SU-DHL-6 (cell line): ENCODE measurements at regions not wholly inside any gene's neighbourhood (a gene's known extent, or its start where the extent isn't known, plus 50 kb on each side); places are given as distances from the start of the nearest gene placed in this dataset.
"Not testable (repeated sequence)": the region's sequence is repeated elsewhere in the genome, so short reads cannot be mapped to it uniquely, and the experiment has no call there.

Source experiments
- H2AFZ ChIP-seq: fragments of 200-600 bp; sonication (generic); 2 replicates; pipeline ENCODE4 v1.6.1; 2014; ENCODE audit warnings: low read depth, mild to moderate bottlenecking, moderate library complexity, mixed read lengths, antibody characterized with exemption, low read length; ENCODE audit not compliant: severe bottlenecking
- H3F3A ChIP-seq: fragments of 200-600 bp; shearing (Covaris generic); 2 replicates; pipeline ENCODE4 v1.6.0; 2016; ENCODE audit warnings: antibody characterized with exemption, mild to moderate bottlenecking; ENCODE audit not compliant: insufficient read depth
- H3K27ac ChIP-seq: fragments of 200-600 bp; sonication (generic); 2 replicates; pipeline ENCODE4 v1.5.1; 2016; ENCODE audit warnings: low read depth, mild to moderate bottlenecking, low read length, moderate library complexity, mixed read lengths
- H3K27me3 ChIP-seq: fragments of 200-600 bp; sonication (generic), shearing (Covaris generic); 2 replicates; pipeline ENCODE4 v1.6.0; 2014; ENCODE audit warnings: mild to moderate bottlenecking, low read length
- H3K36me3 ChIP-seq: fragments of 200-600 bp; sonication (generic); 2 replicates; pipeline ENCODE4 v1.6.1; 2014; ENCODE audit warnings: mild to moderate bottlenecking, low read length, mixed read lengths
- H3K4me2 ChIP-seq: fragments of 300-600, 200-600 bp; shearing (Covaris generic), sonication (generic); 2 replicates; pipeline ENCODE4 v1.6.0; 2014; ENCODE audit warnings: low read length, low read depth, mild to moderate bottlenecking; ENCODE audit not compliant: poor library complexity, severe bottlenecking
- H3K4me3 ChIP-seq: fragments of 200-600 bp; sonication (generic); 2 replicates; pipeline ENCODE4 v1.5.1; 2014; ENCODE audit warnings: antibody characterized with exemption, low read length, mild to moderate bottlenecking, mixed read lengths; ENCODE audit not compliant: insufficient read depth, poor library complexity, severe bottlenecking
- H3K79me2 ChIP-seq: fragments of 200-600 bp; sonication (generic); 2 replicates; pipeline ENCODE4 v1.6.1; 2014; ENCODE audit warnings: mild to moderate bottlenecking, low read length, moderate library complexity; ENCODE audit not compliant: insufficient read depth
- H3K9ac ChIP-seq: fragments of 200-600 bp; sonication (generic); 2 replicates; pipeline ENCODE4 v1.7.0; 2014; ENCODE audit warnings: mild to moderate bottlenecking, low read length
- H3K9me2 ChIP-seq: fragments of 200-600 bp; sonication (generic); replicated peaks from 2 replicates; pipeline ENCODE4 v1.6.1; 2014; ENCODE audit warnings: low read length; ENCODE audit not compliant: insufficient read depth
- H3K9me3 ChIP-seq: fragments of 200-600 bp; sonication (generic); 2 replicates; pipeline ENCODE4 v1.6.1; 2014; ENCODE audit warnings: low read length, mixed read lengths; ENCODE audit not compliant: insufficient read depth
- H4K20me1 ChIP-seq: fragments of 200-600 bp; sonication (generic); 2 replicates; pipeline ENCODE4 v1.6.1; 2014; ENCODE audit warnings: low read depth, mild to moderate bottlenecking, antibody characterized with exemption, low read length, moderate library complexity, mixed read lengths
- EZH2phosphoT487 ChIP-seq: fragments of 200-600 bp; sonication (generic), shearing (Covaris generic); conservative IDR thresholded peaks from 2 replicates; pipeline ENCODE4 v1.6.1; 2018; ENCODE audit warnings: mild to moderate bottlenecking, antibody characterized with exemption, low read length, moderate library complexity, mixed read lengths
- TF ChIP-seq, protein P1 (sequence below): fragments of 200-600 bp; sonication (generic); IDR thresholded peaks from one replicate; pipeline ENCODE4 v1.5.1; 2017; ENCODE audit warnings: antibody characterized with exemption, mild to moderate bottlenecking, low read length, moderate library complexity; ENCODE audit not compliant: insufficient read depth, poor library complexity, severe bottlenecking

DNA sequence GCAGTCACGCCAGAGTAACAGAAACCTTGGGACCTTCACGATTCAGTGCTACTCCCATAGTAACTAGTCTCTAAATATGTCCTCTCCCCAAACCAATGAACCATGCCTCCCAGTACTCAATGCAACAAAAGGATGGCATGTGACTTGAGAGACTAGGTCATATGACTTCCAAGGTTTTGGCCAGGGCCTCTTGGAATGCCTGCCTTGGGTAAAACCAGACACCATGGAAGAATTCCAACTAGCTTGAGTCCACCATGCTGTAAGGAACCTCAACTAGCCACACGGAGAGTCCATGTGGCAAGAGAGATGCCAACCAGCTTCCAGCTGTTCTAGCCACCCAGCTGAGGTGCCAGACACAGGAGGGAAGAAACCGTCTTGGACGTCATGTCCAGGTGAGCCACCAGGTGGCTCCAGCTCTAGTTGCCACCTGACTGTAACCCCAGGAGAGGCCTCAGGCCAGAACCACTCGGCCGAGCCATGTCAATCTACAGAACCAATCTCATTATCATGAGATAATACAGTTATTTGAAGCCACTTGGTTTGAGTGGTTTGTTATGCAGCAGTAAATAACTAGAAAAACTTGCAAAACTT, 115.0 kb downstream of the SYF2 start:
- H3K4me3 ChIP-seq, result no peak overlapping the region
- H3K79me2 ChIP-seq, result no peaks in the 10 kb centered on the region
- H3K27me3 ChIP-seq, result no peaks in the 10 kb centered on the region
- H3K27ac ChIP-seq, result no peak overlapping the region
- H3K9me2 ChIP-seq, result no peaks in the 10 kb centered on the region
- no peaks in the 10 kb centered on the region for H3K36me3 ChIP-seq
- H2AFZ ChIP-seq, result no peak overlapping the region
- H3F3A ChIP-seq, result no peaks in the 10 kb centered on the region
- TF ChIP-seq, protein P1, sequence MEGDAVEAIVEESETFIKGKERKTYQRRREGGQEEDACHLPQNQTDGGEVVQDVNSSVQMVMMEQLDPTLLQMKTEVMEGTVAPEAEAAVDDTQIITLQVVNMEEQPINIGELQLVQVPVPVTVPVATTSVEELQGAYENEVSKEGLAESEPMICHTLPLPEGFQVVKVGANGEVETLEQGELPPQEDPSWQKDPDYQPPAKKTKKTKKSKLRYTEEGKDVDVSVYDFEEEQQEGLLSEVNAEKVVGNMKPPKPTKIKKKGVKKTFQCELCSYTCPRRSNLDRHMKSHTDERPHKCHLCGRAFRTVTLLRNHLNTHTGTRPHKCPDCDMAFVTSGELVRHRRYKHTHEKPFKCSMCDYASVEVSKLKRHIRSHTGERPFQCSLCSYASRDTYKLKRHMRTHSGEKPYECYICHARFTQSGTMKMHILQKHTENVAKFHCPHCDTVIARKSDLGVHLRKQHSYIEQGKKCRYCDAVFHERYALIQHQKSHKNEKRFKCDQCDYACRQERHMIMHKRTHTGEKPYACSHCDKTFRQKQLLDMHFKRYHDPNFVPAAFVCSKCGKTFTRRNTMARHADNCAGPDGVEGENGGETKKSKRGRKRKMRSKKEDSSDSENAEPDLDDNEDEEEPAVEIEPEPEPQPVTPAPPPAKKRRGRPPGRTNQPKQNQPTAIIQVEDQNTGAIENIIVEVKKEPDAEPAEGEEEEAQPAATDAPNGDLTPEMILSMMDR, result no peak
- TF ChIP-seq EZH2phosphoT487, result no peak
- H4K20me1 ChIP-seq, result no peaks in the 10 kb centered on the region
- H3K9me3 ChIP-seq, result no peaks in the 10 kb centered on the region
- no peak overlapping the region for H3K4me2 ChIP-seq
- H3K9ac ChIP-seq, result no peak overlapping the region

DNA sequence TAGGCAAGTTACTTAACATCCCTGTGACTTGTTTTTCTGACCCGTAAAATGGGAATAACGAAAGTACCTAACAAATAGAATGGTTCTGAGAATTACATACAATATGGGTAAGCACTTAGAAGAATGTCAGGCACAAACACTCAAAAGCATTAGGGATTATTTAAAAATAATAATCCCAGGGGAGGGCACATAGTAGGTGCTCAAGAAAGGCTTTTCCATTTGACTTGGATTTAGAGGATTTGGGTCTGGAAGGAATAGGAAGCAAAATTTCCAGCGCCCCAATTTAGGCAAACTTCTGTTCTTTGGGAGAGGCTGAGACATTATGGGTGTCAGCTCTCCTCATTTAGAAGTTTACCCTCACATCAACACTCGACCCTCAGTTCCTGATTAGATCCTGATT, 115.5 kb downstream of the SYF2 start:
- Histone ChIP-seq H3K36me3 (no peaks in the 10 kb centered on the region), H3K27me3 (no peaks in the 10 kb centered on the region), H3K4me3 (no peak overlapping the region), H3K9ac (no peak overlapping the region), H3K27ac (no peak overlapping the region), H2AFZ (no peak overlapping the region), H3K9me3 (no peaks in the 10 kb centered on the region), H3K79me2 (no peaks in the 10 kb centered on the region), H3K4me2 (no peak overlapping the region), H3F3A (no peaks in the 10 kb centered on the region), H3K9me2 (no peaks in the 10 kb centered on the region), H4K20me1 (no peaks in the 10 kb centered on the region)
- TF ChIP-seq, protein P1, result no peak
- TF ChIP-seq EZH2phosphoT487, result no peak

DNA sequence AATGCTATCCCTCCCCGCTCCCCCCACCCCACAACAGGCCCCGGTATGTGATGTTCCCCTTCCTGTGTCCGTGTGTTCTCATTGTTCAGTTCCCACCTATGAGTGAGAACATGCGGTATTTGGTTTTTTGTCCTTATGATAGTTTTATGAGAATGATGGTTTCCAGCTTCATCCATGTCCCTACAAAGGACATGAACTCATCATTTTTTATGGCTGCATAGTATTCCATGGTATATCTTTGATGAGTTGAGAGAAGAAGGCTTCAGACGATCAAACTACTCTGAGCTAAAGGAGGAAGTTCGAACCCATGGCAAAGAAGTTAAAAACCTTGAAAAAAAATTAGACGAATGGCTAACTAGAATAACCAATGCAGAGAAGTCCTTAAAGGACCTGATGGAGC, 116.2 kb downstream of the SYF2 start:
- H2AFZ ChIP-seq, H3K27me3 ChIP-seq, H3K9me3 ChIP-seq, H3K9me2 ChIP-seq, H4K20me1 ChIP-seq, H3K4me2 ChIP-seq, H3K27ac ChIP-seq, H3K79me2 ChIP-seq, H3F3A ChIP-seq, H3K9ac ChIP-seq, H3K4me3 ChIP-seq, H3K36me3 ChIP-seq: not testable (repeated sequence)

DNA sequence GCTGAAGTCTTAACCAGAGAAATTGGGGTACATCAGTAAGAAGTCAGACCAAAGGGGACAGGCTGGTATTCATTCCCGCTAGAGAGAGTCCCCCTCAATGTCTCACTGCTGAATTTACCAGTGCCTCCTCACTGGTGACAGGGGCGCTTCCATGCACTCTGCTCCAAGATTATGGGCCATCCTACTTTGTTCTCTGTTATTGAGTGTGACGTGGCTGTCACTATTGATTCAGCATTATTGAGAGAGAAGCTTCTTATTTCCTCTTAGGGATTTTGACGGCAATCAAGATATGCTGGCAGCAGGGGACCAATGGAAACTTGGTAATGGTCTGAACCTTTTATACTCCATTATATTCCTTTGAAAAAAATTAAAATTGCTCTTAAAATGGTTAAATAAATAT, 118.6 kb downstream of the SYF2 start:
- no peak for TF ChIP-seq EZH2phosphoT487
- TF ChIP-seq, protein P1, result no peak
- no peaks in the 10 kb centered on the region for H3F3A ChIP-seq

More for the DNA sequence above, 118.6 kb downstream of the SYF2 start:
- H3K4me2 ChIP-seq, result no peak overlapping the region
- no peak overlapping the region for H3K27ac ChIP-seq
- no peak overlapping the region for H3K9ac ChIP-seq
- H3K9me3 ChIP-seq, result 0 out of 2 replicates have a peak, but pooled peaks cover 11% of the 10 kb centered on the region
- H2AFZ ChIP-seq, result no peak overlapping the region
- no peaks in the 10 kb centered on the region for H4K20me1 ChIP-seq
- no peaks in the 10 kb centered on the region for H3K79me2 ChIP-seq
- no peak overlapping the region for H3K4me3 ChIP-seq
- H3K27me3 ChIP-seq, result no peaks in the 10 kb centered on the region
- H3K9me2 ChIP-seq, result no peaks in the 10 kb centered on the region
- no peaks in the 10 kb centered on the region for H3K36me3 ChIP-seq
